GM12872 (cell line): ENCODE measurements at regions not wholly inside any gene's neighbourhood (a gene's known extent, or its start where the extent isn't known, plus 50 kb on each side); places are given as distances from the start of the nearest gene placed in this dataset.

Experiments used
- TF ChIP-seq, protein P1 (sequence below): IDR thresholded peaks from 3 replicates; pipeline ENCODE4 v1.5.1; 2011; ENCODE audit warnings: low read depth, mild to moderate bottlenecking, low read length, moderate library complexity; ENCODE audit not compliant: insufficient read depth

DNA sequence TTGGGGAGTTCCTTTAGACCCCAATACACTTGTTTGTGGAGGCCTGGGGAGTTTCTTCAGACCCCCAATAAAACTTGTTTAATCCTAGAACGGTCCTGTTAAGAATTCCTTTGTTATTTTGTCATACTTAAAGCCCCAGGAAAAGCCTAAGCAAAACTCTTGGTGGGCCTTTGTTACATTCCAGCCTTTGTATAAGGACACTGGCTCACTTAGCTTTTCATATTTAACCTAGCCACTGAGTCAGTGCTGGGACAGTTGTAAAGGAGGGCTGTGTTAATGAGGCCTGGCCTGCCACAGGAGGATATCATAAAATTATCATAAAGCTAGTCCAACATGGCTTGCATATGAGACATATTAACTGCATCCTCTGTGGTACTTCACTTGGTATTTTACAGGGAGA lies 760.1 kb downstream of the ZNF385D start:
- TF ChIP-seq, protein P1, sequence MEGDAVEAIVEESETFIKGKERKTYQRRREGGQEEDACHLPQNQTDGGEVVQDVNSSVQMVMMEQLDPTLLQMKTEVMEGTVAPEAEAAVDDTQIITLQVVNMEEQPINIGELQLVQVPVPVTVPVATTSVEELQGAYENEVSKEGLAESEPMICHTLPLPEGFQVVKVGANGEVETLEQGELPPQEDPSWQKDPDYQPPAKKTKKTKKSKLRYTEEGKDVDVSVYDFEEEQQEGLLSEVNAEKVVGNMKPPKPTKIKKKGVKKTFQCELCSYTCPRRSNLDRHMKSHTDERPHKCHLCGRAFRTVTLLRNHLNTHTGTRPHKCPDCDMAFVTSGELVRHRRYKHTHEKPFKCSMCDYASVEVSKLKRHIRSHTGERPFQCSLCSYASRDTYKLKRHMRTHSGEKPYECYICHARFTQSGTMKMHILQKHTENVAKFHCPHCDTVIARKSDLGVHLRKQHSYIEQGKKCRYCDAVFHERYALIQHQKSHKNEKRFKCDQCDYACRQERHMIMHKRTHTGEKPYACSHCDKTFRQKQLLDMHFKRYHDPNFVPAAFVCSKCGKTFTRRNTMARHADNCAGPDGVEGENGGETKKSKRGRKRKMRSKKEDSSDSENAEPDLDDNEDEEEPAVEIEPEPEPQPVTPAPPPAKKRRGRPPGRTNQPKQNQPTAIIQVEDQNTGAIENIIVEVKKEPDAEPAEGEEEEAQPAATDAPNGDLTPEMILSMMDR: no peak

DNA sequence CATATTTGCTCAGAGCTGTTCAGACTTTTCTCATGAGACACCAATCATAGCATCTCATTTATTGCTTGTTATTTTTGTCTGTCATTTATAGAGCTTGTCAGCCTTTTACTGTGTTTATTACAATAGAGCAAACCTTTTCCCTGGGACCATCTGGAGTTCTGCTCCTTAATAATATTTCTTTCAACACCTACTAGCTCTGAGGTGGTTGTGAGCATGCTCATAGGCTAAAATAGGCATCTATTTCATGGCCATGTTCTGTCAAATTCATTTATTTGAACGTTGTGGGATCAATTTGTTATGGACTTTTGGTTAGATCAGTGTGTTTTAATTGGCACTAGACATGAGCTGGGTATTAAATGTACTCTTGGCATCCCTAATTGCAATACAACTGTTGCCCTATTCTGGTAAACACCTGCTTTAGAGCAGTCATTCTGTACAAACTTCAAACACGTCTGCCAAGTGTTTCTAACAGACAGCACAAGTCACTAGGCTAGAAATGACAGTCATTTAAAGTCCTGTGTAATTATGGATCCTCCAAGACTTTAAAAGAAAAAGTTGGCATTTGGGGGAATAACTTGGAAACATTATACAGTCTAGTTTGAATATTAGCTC lies 766.3 kb downstream of the ZNF385D start:
- TF ChIP-seq, protein P1: no peak

DNA sequence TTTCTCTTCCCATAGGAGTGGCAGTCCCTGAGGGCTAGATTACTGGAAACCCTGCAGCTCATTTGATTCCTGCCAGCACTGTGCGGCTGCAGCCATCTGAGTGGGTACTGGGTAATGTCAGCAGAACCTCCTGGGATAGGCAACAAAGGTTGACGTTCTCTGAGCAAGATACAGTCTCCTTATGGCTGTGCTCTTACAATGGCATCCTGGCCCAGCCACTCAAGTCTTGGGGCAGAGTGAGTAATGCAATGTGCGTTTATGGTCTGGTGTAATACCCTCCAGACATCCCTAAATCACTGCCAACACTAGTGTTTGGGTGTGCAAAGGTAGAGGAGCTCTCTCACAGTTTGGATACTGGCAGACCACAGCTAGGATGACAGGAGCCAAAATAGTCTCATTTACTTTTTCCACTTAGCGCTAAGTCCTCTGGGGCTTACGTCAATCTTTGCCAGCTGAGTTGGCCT lies 775.8 kb downstream of the ZNF385D start:
- TF ChIP-seq, protein P1: no peak

DNA sequence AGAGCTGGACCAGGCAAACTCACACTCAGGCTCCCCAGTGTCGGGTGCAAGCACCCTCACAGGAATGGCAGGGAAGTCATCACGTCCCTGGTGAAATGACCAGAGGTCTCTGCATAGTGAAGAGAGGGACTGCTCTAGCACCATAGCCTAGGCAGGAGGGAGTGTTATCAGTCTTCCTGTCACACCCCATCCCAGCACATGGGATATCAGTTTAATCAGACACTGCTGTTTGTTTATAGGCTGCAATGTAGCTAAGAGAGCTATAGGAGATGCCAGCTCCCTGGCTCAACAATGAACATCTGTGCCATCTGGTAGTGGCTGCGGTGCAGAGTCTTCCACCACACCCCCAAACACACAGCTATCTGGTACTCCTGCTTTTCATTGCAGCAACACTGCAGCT lies 776.6 kb downstream of the ZNF385D start:
- TF ChIP-seq, protein P1: no peak

DNA sequence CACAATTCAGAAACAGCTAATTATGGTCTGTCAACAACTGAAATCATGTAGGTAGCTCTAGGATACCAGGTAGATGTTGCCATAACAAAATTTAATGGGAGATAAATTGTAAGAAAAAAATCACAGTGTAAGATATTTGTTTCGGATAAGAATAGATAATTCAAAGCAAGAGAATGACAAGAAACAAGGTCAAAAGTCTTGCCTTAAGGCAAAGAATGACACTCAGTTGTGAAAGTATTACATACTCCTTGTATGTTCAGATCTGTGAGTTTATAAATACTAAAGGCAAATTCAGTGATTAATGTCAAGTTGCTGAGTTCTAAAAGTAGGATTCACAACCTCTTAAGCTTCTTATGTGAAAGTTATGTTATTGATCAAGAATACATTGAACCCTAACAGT lies 772.2 kb upstream of the SGO1 start:
- TF ChIP-seq, protein P1: no peak

DNA sequence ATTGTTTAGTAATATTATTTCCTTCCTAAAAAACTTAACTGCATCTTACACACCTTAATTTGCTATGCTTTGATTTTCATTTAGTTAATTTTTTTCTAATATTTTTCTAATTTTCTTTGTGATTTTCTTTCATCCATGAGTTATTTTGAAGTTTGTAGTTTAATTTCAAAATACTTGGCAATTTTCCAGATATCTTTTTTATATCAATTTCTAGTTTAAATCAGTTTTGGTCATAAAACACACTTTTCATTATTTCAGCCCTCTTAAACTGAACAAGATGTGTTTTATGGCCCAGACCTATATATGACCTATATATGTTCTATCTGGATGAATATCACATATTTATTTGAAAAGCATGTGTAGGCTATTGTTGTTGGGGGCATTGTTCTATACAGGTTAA lies 759.9 kb upstream of the SGO1 start:
- TF ChIP-seq, protein P1: no peak

DNA sequence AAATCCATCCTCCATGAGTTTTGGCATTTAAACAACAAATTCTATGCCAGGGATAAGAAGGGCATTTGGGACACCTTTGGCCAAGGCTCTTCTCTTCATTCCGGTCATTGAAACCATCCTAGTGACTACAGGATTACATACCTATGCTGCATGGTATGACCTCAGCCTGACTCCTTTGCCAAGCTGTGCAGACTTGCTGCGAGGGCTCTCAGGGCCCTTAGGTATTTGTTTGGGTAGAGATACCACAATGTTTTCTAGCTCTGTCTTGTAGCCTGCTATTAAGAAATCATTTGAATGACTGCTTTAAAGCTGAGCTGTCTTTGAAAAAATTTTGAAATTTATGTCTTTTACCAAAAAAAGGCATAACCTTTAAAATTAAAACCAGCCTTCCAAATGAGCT lies 749.8 kb upstream of the SGO1 start:
- TF ChIP-seq, protein P1: no peak
